GM12875 (cell line): ENCODE measurements at regions not wholly inside any gene's neighbourhood (a gene's known extent, or its start where the extent isn't known, plus 50 kb on each side); places are given as distances from the start of the nearest gene placed in this dataset.
"Not testable (repeated sequence)": the region's sequence is repeated elsewhere in the genome, so short reads cannot be mapped to it uniquely, and the experiment has no call there.

ENCODE experiments used
- H3K4me3 ChIP-seq: one replicate; pipeline ENCODE4 v1.5.1; 2011; ENCODE audit warnings: low read depth, low read length, control low read depth
- TF ChIP-seq, protein P1 (sequence below): IDR thresholded peaks from 2 replicates; pipeline ENCODE4 v1.5.1; 2011; ENCODE audit warnings: low read depth, mild to moderate bottlenecking, control low read depth, inconsistent platforms, low read length, moderate library complexity, borderline replicate concordance; ENCODE audit not compliant: insufficient read depth

DNA sequence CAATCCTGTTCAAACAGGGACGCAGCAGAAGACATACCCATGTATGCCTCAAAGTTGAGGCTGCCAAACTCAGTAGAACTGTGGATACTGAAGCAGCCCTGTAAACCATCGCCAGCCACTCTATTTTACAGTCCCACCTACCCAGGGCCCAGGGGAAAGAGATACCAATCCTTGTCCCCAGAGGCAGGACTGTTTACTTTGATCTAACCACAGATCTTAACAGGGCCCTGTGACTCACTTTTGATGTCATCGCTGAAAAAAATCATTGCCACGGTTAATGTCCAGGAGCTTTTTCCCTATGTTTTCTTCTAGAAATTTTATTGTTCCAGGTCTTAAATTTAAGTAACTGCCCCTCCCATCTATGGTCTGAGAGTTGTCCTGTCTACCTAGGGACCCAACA lies 538.4 kb upstream of the NCAM2 start:
- TF ChIP-seq, protein P1, sequence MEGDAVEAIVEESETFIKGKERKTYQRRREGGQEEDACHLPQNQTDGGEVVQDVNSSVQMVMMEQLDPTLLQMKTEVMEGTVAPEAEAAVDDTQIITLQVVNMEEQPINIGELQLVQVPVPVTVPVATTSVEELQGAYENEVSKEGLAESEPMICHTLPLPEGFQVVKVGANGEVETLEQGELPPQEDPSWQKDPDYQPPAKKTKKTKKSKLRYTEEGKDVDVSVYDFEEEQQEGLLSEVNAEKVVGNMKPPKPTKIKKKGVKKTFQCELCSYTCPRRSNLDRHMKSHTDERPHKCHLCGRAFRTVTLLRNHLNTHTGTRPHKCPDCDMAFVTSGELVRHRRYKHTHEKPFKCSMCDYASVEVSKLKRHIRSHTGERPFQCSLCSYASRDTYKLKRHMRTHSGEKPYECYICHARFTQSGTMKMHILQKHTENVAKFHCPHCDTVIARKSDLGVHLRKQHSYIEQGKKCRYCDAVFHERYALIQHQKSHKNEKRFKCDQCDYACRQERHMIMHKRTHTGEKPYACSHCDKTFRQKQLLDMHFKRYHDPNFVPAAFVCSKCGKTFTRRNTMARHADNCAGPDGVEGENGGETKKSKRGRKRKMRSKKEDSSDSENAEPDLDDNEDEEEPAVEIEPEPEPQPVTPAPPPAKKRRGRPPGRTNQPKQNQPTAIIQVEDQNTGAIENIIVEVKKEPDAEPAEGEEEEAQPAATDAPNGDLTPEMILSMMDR: no peak
- H3K4me3 ChIP-seq: no peak overlapping the region

DNA sequence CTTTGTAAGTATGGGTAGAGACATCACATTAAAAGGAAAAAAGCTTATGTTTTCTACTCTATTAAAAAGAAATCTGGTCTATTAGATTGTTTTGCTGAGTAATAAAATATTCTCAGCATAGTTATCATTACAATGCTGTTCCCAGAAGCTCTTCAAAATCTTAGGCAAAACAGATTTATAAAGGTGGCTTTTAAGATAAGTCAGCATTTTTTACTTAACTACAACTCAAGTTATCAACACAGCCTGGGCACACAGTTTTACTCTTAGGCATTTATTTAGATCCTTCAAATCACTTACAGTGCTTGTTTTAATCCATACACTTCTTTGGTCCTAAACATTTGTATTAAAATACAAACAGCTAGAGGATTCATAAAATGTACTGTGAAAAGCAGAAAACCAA lies 534.8 kb upstream of the NCAM2 start:
- TF ChIP-seq, protein P1: no peak

GRCh38 chr21:20469361-20469760 lies 528.8 kb upstream of the NCAM2 start:
- TF ChIP-seq, protein P1: no peak
- no peak overlapping the region for H3K4me3 ChIP-seq

More for the DNA sequence above, 534.8 kb upstream of the NCAM2 start:
- no peak overlapping the region for H3K4me3 ChIP-seq

DNA sequence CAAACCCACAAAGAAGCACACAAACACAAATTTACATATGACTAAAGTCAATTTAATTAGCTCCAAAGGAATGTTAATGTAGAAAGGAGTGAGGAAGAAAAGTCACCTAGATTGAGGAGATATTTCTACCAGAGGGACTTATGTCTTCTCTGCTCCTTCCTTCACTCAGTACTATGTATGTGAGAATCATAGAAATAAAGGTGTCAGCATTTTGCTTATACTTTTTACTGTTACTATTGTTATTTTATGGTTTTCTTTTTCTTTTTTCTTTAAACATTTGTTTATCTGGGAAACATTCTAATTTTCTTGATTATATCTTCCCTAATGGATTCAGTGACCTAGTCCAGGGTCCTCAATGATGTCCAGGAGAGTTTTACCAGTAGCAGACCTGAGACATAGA lies 511.9 kb upstream of the NCAM2 start:
- no peak overlapping the region for H3K4me3 ChIP-seq
- TF ChIP-seq, protein P1: no peak

DNA sequence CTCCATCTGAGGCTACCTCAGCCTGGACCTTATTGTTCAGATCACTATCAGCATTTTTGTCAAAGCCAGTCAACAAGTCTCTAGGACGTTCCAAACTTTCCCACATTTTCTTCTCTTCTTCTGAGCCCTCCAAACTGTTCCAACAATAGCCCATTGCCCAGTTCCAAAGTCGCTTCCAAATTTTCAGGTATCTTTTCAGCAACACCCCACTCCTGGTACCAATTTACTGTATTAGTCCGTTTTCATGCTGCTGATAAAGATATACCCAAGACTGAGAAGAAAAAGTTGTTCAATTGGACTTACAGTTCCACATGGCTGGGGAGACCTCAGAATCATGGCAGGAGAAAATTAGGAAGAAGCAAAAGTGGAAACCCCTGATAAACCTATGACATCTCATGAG lies 495.3 kb upstream of the NCAM2 start:
- not testable (repeated sequence) for H3K4me3 ChIP-seq

DNA sequence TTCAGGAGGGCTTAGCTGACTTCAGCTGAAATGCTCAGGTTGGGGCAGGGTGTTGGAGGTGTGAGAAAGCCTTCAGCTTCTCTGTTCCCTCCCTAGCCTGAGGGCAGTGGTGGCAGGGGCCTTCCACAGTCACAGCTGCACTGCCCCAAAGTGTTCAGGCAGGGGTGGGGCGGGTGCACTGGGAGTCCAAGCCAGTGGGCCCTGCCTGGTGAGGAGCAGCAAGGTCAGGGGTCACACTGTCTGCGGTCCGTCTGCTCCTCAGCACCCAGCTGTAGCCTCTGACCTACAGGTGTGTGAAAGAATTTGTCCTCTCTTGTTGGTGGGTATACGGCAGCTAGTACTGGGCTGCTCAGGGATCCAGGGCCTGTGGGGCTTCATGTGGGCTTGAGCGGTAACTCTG lies 490.4 kb upstream of the NCAM2 start:
- TF ChIP-seq, protein P1: no peak
- H3K4me3 ChIP-seq: no peak overlapping the region

DNA sequence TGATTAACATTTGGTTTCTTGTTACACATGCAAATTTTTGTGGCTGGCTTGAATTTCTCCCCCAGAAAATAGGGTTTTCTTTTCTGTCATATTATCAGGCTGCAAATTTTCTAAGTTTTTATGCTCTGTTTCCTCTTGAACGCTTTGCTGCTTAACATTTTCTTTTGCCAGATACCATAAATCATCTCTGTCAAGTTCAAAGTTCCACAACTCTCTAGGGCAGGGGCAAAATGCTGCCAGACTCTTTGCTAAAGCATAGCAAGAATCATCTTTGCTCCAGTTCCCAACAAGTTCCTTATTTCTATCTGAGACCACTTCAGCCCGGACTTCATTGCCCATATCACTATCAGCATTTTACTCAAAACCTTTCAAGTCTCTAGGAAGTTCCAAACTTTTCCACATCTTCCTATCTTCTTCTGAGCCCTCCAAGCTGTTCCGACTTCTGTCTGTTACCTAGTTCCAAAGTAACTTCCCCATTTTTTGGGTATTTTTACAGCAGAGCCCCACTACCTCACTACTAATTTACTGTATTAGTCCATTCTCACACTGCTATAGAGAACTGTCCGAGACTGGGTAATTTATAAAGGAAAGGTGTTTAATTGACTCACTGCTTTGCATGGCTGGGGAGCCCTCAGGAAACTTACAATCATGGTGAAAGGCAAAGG lies 486.9 kb upstream of the NCAM2 start:
- H3K4me3 ChIP-seq: no peak overlapping the region
- TF ChIP-seq, protein P1: no peak
